ENCODE measurements at regions not wholly inside any gene's neighbourhood (a gene's known extent, or its start where the extent isn't known, plus 50 kb on each side); places are given as distances from the start of the nearest gene placed in this dataset.

DNA sequence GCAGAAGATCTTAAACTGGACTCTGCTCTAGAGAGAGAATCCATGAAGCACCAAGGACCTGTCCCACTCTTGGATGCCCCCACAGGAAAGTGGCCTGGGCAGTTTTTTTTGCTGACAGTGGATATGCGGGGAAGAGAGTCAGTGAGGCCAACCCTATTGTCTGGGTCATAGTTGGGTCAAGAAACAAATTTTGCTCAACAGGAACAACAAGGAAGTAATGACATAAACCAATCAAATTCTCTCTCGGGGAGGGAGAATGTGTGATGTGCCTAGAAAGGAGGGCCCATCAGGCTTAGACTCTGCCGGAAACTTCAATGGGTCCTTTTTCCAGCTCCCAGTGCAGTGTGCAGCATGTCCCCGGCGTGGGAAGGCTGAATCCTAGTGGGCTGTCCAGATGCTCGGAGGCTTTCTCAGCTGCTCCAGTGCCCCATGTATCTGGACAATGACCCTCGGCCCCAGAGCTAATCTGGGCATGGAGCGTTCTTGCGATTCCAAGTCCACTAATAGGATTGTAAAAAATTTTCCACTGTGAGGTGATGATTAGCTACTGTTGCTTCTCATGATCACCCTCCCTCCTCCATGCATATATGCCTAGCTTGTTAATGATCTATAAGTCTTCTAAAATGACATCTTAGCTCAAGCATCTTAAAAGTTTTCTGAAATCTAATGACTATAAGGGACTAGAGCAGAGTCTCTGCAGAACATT, 101.0 kb downstream of the SNX19 start:
- no peaks in the 10 kb centered on the region for H4K20me1 ChIP-seq (ENCODE audit: control insufficient read depth, extremely low read depth, insufficient read depth, low read length)
- TF ChIP-seq, protein P1, sequence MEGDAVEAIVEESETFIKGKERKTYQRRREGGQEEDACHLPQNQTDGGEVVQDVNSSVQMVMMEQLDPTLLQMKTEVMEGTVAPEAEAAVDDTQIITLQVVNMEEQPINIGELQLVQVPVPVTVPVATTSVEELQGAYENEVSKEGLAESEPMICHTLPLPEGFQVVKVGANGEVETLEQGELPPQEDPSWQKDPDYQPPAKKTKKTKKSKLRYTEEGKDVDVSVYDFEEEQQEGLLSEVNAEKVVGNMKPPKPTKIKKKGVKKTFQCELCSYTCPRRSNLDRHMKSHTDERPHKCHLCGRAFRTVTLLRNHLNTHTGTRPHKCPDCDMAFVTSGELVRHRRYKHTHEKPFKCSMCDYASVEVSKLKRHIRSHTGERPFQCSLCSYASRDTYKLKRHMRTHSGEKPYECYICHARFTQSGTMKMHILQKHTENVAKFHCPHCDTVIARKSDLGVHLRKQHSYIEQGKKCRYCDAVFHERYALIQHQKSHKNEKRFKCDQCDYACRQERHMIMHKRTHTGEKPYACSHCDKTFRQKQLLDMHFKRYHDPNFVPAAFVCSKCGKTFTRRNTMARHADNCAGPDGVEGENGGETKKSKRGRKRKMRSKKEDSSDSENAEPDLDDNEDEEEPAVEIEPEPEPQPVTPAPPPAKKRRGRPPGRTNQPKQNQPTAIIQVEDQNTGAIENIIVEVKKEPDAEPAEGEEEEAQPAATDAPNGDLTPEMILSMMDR (optimal IDR thresholded peaks at IDR 0.05 in 1 of 3, IDR thresholded peaks at IDR 0.05 in 1 of 3, conservative IDR thresholded peaks at IDR 0.05 in 1 of 3; ENCODE audit: extremely low read depth in 1 of 3, insufficient read depth in 2 of 3, low read length in 3 of 3), result no peak
- TF ChIP-seq EZH2 (IDR thresholded peaks at IDR 0.05; ENCODE audit: low read length), result no peak
- dilution Hi-C loops (cut with MboI; ENCODE audit: extremely low pct_ligation_motif_present, low sequenced_read_pairs), result no loop called here
- no peaks in the 10 kb centered on the region for H3K9me1 ChIP-seq (ENCODE audit: control insufficient read depth, extremely low read depth, insufficient read depth, low read length)
- no peaks in the 10 kb centered on the region for H3K36me3 ChIP-seq (ENCODE audit: control insufficient read depth in 2 of 2, extremely low read depth in 1 of 2, insufficient read depth in 2 of 2, low read length in 2 of 2)
- no peak overlapping the region for H3K9ac ChIP-seq (ENCODE audit: control insufficient read depth, extremely low read depth, insufficient read depth, low read length)
- no peak overlapping the region for H3K4me2 ChIP-seq (ENCODE audit: control insufficient read depth, extremely low read depth, insufficient read depth, low read depth, low read length)
- no peak for DNase-seq (ENCODE audit: low read depth, low spot score)
- no peaks in the 10 kb centered on the region for H3K79me2 ChIP-seq (ENCODE audit: control insufficient read depth, insufficient read depth, low read length)
- H3K4me1 ChIP-seq (ENCODE audit: control insufficient read depth, extremely low read depth, insufficient read depth, low read length), result no peaks in the 10 kb centered on the region
- no peaks in the 10 kb centered on the region for H3K27me3 ChIP-seq (ENCODE audit: control insufficient read depth, extremely low read depth, insufficient read depth, low read length)
- no peak for FAIRE-seq
- no peak overlapping the region for H3K27ac ChIP-seq (ENCODE audit: control insufficient read depth, insufficient read depth, low read length)
- no peak overlapping the region for H2AFZ ChIP-seq (ENCODE audit: control insufficient read depth, low read length)
- H3K4me3 ChIP-seq (ENCODE audit: control insufficient read depth in 2 of 3, extremely low read depth in 1 of 3, insufficient read depth in 2 of 3, low read depth in 1 of 3, low read length in 3 of 3), result no peak overlapping the region
- no peaks in the 10 kb centered on the region for H3K9me3 ChIP-seq (ENCODE audit: control insufficient read depth, low read depth, low read length)

DNA sequence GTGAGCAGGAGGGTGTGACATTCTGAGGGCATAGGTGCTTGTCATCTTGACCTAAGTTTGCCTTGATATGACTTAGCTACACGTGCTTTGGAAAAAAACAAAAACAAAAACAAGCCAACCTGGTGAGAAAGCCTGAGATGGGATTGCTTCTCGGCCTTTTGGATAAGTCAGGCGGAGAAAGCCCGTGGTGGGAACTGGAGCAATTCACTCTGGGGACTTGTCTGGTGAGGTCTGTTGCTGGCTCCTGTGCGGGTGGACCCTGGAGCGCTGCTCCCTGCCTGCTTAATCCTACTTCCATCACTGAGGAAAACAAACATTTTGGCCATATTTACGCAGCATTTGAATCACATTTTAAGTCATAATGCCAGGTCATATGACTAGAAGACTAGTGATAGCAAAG, 100.3 kb downstream of the SNX19 start:
- Histone ChIP-seq H3K4me3 (ENCODE audit: control insufficient read depth in 2 of 3, extremely low read depth in 1 of 3, insufficient read depth in 2 of 3, low read depth in 1 of 3, low read length in 3 of 3) (no peak overlapping the region), H3K79me2 (ENCODE audit: control insufficient read depth, insufficient read depth, low read length) (no peaks in the 10 kb centered on the region), H3K4me1 (ENCODE audit: control insufficient read depth, extremely low read depth, insufficient read depth, low read length) (no peaks in the 10 kb centered on the region), H3K4me2 (ENCODE audit: control insufficient read depth, extremely low read depth, insufficient read depth, low read depth, low read length) (no peak overlapping the region), H2AFZ (ENCODE audit: control insufficient read depth, low read length) (no peak overlapping the region), H3K36me3 (ENCODE audit: control insufficient read depth in 2 of 2, extremely low read depth in 1 of 2, insufficient read depth in 2 of 2, low read length in 2 of 2) (no peaks in the 10 kb centered on the region), H3K9ac (ENCODE audit: control insufficient read depth, extremely low read depth, insufficient read depth, low read length) (no peak overlapping the region), H3K9me3 (ENCODE audit: control insufficient read depth, low read depth, low read length) (no peaks in the 10 kb centered on the region), H3K27me3 (ENCODE audit: control insufficient read depth, extremely low read depth, insufficient read depth, low read length) (no peaks in the 10 kb centered on the region), H4K20me1 (ENCODE audit: control insufficient read depth, extremely low read depth, insufficient read depth, low read length) (no peaks in the 10 kb centered on the region), H3K27ac (ENCODE audit: control insufficient read depth, insufficient read depth, low read length) (no peak overlapping the region), H3K9me1 (ENCODE audit: control insufficient read depth, extremely low read depth, insufficient read depth, low read length) (no peaks in the 10 kb centered on the region)
- DNase-seq (ENCODE audit: low read depth, low spot score), result no peak
- dilution Hi-C loops (cut with MboI; ENCODE audit: extremely low pct_ligation_motif_present, low sequenced_read_pairs), result no loop called here
- TF ChIP-seq EZH2 (IDR thresholded peaks at IDR 0.05; ENCODE audit: low read length), result no peak
- TF ChIP-seq, protein P1 (optimal IDR thresholded peaks at IDR 0.05 in 1 of 3, IDR thresholded peaks at IDR 0.05 in 1 of 3, conservative IDR thresholded peaks at IDR 0.05 in 1 of 3; ENCODE audit: extremely low read depth in 1 of 3, insufficient read depth in 2 of 3, low read length in 3 of 3), result no peak
- no peak for FAIRE-seq
